GM21723 (cell line): ENCODE measurements at regions not wholly inside any gene's neighbourhood (a gene's known extent, or its start where the extent isn't known, plus 50 kb on each side); places are given as distances from the start of the nearest gene placed in this dataset.
"Not testable (repeated sequence)": the region's sequence is repeated elsewhere in the genome, so short reads cannot be mapped to it uniquely, and the experiment has no call there.

Experiments
- ATAC-seq: cut with Tn5 transposase; IDR thresholded peaks from one replicate; pipeline ENCODE4 v1.9.1; 2021; ENCODE audit warnings: mild to moderate bottlenecking, moderate library complexity; ENCODE audit not compliant: unreplicated experiment

DNA sequence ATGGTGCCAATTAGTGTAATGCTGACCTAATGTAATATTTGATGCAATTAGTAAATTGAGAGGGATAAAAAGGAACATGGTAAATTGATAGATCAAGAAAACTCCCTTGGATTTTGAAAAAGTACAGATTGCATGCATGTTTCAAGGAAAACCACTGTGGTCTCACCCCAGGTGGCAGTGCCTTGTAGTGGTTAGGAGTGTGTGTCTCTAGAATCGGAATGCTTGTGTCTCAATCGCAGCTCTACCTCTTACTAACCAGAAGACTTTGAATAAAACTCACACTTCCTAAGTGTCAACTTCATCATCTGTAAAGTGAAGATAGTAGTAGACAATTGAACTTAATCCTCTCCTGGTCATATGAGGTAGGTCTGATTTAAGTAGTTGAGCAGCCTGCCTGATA lies 128.9 kb upstream of the GOT2 start:
- ATAC-seq, result no peak

DNA sequence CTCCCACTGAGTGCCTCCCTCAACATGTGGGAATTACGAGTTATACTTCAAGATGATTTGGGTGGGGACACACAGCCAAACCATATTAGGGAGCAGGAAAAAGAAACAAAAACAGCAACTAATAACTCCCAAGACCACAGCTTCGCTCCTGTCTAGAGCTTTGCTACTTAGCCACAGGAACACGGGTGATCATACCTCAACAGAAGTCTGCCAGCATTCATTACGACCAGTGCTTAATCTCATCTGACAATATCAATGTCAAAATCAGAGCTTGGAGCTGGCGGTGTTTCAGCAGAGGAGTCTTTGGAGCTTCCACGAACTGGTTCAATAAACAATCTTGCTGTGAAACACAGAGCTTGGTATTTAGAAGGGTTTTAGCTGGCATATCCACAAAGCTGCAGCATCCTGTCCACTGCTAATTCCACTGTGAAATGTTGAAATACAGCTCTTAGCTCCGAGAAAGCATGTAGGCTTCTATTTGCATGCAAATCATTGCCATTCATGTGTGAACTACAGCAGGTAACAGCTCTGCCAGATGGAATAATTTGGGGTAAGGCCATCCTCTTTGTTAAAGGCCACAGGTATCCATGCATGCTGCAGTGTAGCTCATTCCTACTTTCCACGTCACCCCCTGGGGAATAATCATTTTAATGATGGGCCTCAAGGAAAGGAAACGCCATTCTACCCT lies 128.4 kb upstream of the GOT2 start:
- no peak for ATAC-seq

DNA sequence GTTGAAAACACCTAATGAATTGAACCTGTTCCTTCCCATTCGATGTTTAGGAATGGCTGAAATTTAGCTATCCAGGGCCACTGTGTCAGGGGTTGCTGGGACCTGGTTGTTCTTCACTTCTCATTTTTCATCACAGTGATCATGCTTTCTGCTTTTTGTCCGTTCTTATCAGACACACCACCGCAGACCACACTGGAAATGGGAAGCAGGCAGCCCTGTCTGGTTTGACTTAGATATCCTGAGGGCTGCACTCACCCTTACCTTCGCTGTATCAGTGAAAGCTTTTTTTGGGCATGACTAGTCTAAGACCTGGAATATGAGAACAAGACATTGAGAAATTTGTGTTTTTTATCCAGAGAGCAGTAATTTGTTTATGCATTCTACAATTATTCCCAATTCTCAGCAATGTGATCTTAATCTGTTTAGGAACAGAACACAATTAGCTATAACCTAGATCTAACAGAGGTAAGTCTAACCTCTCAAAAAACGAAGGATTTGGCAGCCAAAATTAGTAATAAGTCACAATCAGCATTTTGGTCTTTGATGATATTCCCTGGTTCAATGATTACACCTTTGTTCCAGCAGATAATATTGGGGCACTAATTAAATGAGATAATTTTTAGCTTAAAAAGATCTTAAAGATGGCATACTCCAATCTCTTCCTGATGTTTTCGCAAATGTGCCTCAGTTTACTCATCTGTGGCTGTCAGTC lies 126.0 kb upstream of the GOT2 start:
- no peak for ATAC-seq

DNA sequence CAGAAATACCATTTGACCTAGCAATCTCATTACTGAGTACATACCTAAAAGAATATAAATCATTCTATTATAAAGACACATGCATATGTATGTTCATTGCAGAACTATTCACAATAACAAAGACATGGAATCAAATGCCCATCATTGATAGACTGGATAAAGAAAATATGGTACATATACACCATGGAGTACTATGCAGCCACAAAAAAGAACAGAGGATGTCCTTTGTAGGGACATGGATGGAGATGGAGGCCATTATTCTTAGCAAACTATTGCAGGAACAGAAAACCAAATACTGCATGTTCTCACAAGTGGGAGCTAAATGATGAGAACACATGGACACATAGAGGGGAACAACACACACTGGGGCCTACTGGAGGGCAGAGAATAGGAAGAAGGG lies 124.5 kb upstream of the GOT2 start:
- ATAC-seq, result not testable (repeated sequence)

DNA sequence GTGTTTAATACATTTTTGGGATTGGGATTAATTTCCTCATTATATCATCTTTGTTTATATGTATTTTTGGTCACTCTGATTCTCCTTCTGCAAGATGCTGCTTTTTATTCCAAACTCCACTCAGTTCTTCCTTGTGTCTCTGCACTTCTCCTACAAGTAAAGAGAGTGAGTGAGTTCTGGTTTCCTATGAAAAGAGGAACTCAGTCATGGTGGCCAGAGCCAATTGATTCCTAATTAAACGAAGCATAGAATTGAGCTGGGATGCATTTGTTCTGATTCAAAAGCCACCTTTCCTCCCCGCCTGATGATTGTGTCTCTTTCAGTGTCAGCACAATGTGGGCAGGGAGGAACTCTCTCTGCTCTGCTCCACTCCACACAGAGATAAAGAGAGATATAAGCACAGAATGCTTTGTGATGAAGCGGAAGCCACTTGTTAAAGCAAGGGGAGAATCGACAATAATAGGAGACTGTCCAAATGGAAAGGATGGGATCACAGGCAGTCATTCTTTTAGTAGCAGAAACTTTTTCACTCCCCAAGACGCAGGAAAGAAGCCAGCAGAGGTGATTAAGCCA lies 121.3 kb upstream of the GOT2 start:
- no peak for ATAC-seq

DNA sequence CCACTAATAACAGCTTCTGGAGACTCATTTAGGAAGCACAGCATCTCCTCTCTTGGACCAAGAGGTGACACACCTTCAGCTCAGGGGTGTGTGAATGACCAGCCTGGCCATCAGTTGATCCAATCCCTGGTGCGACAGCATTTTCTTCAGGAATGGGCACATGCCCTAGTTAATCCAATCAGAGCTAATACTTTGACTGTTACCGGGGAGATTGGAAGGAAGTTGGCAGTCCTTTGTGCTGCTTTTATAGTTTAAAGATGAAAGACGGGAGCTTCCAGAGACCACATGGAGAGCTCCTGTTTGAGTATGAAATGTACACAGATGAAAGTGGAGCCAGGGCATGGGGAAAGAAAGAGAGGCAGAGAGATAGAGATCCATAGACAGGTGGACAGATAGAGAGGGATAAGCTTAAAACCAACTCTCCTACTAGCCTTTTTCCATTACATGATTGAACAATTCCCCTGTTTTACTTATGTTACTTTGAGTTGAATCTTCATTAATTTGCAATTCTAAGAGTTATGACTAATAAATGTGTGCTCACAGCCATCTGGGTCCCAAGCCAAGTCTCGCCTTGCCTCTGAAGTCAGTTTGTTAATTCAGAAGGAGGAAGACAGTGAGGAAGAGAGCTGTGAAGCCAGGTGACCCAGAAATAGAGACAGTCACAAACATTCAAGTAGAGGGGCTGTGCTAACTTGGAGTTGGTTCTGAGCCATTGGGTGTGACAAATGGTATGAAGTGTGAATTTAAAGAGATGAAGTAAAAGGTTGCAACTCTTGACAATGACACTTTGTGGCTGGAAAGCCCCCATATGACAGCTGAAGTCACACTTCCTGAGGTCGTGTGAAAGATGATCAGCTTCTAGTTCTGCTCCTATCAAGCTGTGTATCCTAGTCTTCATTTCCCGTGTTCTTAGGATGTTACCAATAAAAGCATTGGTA lies 120.0 kb upstream of the GOT2 start:
- ATAC-seq, result peak; percentile 68

DNA sequence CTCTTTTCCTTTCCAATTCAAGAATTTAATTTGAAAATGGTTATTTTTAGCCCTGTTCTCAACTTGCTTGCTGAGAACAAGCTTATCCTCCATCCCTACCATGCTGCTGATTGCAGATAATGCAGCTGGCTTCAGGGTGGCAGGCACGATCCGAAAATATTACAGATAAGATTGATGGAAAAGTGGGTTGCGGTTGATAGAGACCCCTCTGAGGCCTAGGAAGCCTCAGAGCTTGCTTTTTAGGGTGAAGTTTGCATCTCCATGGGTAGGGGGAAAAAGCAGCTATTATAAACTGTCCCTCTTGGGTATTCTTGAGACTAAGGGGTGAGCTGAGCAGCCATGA lies 116.5 kb upstream of the GOT2 start:
- ATAC-seq, result no peak

DNA sequence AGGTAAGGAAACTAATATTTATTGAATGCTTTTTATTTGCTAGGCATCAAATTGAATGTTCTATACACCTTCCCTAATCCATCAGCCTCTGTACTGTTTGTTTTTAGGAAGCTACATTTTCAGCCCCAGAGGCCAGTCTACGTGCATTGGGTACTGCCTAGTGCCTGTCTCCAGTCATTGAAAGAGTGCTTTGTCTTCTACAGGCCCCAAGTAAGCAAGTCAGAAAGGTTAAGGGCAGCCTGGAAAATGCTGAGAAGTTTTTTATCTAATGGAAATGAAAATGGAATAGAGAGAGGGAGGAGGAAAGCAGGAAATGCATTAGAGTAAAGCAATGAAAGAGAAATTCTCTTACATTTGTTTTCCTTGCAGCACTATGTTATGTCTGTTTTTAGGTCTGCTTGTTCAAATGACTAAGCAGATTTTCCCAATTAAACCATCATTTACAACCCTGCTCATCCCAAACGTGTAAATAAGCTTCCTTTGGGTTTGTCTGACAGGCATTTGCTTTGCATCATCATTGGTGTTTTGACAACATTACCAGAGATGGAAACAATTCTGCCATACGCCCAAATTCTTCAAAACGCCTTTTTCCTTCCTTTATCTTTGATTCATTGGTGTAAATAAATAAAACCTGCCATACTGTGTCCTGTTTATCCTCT lies 116.0 kb upstream of the GOT2 start:
- no peak for ATAC-seq

DNA sequence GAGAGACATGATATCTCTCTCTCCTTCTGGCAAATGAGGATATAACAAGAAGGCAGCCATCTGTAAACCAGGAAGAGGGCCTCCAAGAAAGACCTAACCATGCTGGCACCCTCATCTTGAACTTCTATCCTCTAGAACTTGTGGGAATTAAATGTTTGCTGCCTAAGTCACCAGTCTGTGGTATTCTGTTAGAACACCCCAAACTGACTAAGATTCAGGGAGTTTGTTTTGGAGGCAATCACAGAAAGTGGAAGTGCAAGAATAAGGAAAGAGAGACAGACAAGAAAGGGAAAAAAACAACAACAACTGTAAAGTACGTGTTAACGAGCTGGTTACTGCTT lies 114.5 kb upstream of the GOT2 start:
- ATAC-seq, result no peak

DNA sequence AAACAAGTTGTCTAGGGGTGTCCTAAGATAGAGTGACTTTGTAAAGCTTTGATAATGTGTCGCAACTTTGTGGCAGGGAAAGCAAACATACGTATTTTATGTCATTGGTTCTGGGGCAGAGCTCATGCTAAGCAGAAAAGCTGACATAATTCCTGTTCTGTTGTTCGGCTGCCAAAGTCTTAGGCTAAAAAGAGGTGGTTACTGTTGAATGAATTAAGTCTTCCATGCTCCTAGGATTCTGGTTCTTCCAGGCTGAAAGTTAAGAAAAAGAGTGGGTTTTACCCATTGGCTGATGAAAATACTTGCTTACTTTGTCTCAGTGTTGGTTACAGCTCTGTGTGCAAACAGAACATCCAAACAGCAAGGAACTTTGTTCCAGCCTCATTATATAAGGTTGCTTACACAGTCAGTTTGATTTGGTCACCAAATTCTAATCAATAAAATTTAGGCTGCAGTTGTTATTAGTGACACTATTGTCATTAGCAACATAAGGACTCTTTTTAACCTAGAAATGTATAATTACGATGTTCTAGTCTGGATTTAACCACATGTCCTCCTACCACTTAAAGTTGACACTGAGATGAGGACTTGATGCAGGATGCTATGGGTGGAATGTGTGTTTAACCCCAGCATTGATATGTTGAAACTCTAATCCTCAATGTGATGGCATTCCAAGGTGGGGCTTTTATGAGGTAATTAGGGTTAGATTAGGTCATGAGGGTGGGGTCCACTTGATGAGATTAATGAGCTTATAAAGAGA lies 114.0 kb upstream of the GOT2 start:
- ATAC-seq, result no peak

DNA sequence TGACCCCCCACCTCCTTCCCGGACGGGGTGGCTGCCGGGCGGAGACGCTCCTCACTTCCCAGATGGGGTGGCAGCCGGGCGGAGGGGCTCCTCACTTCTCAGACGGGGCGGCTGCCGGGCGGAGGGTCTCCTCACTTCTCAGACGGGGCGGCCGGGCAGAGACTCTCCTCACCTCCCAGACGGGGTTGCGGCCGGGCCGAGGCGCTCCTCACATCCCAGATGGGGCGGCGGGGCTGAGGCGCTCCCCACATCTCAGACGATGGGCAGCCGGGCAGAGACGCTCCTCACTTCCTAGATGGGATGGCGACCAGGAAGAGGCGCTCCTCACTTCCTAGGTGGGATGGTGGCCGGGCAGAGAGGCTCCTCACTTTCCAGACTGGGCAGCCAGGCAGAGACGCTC lies 112.1 kb upstream of the GOT2 start:
- not testable (repeated sequence) for ATAC-seq

DNA sequence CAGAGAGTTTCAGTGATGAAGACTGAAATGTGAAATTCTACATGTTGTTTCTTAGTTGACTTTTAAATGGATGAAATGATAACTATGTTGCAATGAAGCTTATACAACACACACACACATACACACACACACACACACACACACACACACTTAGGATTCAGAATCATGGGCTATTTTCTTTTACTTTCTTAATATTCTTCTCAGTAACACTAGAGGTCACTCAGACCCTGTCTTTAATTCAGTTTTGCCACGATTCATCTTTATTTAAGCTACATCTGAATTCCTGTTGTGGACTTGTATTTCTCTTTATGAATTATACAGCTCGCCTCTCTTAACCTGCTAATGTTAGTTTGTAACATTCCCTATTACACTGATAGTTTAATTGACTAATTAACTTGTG lies 109.6 kb upstream of the GOT2 start:
- no peak for ATAC-seq

DNA sequence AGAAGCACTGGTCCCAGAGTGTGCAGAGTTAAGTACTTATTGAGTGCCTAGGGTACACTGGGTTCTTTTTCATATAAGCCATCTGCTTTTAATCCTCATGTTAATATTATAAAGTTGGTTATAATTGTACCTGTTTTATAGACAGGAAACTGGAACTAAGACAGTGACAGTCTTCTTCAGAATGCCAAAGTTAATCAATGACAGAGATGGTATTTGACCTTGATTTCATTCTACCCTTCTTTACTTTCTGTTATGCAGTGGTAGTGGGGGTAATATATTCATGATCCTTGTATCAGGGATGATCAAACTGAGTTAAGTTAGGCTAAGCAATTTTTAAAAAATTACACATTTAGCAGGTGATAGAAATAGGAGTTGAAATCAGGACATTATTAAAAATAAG lies 108.6 kb upstream of the GOT2 start:
- no peak for ATAC-seq

DNA sequence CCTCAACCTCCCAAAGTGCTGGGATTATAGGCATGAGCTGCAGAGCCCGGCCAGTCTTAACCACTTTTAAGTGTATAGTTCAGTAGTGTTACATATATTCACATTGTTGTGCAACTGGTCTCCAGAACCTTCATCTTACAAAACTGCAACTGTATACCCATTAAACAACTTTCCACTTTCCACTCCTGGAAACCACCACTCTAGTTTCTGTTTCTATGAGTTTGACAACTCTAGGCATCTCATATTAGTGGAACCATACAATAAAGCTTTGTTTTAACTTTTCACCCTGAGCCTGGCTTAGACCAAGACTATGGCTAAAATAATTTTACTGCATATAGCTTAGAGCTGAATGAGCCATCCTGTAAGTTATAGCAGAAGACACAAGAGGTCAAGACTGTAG lies 108.0 kb upstream of the GOT2 start:
- no peak for ATAC-seq

DNA sequence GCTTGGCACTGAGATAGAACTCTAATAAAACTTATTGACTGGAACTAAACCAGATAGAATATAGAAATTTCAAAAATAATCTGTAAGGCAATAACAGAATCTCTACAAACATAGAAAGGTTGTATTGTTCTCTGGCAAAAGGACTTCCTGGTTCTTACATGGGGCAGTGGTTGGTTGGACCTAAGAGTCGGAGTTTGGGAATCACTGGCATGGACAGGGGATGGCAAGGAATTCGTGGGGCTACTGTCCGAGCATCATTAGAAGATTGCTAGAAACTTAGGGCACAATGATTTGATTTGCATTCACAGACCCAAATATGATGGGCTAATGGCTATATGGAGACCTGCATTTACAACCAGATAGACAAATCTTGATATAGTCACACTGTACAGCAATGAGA lies 103.8 kb upstream of the GOT2 start:
- ATAC-seq, result no peak

DNA sequence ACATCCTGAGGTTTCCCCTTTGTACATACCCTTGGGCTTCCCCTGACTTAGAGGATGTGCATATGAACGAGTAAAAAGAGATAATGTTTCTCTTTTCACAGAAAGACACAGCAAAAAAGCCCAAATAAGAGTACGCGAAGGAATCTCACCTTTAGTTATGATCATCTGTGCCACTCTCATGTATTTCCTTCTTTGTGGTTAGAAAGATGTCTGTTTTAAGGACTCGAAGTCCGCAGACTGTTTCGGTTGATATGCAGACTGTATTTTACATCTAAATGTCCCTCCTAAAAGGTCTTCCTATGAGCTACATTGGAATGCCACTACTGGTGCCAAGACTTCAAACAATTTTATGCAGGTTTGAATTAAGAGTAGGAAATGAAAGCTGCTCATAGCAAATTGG lies 102.3 kb upstream of the GOT2 start:
- ATAC-seq, result no peak

DNA sequence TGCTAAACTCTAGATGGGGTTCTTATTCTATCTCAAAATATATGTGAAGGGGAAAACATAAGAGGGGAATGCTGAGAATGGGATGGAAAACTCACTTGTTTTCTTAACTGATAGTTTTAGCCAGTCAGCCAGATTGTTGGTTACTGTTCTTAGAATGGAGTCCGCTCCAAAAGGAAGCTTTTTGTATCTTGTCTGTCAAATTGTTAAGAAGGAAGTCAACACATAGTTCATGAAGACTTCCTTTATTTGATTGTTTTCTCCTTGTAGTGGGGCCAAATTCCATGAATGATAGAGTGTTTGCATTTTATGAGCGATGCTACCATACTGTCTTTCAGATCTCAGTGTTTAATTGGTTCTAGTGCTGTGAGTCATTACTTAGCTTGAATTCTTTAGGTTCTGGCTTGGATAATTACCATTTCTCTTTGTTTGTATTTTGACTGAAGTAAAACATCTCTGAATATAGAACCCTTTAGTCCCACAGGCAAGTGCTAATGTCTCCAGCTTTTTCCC lies 98.3 kb upstream of the GOT2 start:
- ATAC-seq, result no peak

DNA sequence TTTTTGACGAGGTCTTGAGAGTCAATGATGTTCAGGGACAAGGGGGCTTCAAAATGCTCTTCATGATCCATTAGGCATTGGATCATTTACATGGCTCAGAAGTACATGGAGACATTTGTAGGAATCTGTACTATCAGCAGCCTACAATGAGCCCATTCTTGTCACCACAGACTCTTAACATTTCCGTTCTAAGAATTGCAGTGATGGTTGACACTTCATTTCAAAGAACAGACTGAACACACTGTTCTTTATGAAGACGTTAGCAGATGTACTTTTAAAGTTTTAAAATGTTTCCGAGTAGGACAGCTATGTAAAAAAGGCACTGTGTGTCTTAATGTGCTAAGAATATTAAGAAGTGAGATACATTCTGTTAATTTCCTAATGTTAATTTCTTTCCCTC lies 97.3 kb upstream of the GOT2 start:
- ATAC-seq, result no peak

DNA sequence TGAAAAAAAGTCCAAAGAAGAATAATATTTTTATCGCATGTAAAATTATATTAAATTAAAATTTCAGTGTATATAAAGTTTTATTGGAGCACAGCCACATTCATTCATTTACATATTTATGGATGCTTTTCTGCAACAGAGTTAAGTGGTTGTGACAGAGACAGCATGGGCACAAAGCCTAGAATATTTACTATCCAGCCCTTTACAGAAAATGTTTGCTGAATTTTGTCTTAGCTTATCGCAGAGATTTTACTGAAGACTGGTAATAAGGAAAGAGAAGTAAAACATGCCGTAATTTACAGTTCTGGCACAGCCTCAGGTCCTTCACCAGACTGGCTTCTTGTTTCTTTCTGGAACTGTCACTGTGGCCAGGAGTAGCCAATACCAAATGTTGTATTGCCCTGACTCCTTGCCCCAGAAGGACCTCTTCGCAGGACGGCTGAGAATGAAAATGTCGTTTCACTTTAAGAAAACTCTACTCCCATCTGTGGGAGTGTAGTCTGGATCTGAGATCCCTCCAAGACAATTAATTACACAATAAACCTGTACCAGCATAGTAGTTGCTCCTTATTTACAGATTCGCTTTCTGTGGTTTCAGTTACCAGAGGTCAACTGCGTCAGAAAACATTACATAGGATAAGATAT lies 94.9 kb upstream of the GOT2 start:
- no peak for ATAC-seq

DNA sequence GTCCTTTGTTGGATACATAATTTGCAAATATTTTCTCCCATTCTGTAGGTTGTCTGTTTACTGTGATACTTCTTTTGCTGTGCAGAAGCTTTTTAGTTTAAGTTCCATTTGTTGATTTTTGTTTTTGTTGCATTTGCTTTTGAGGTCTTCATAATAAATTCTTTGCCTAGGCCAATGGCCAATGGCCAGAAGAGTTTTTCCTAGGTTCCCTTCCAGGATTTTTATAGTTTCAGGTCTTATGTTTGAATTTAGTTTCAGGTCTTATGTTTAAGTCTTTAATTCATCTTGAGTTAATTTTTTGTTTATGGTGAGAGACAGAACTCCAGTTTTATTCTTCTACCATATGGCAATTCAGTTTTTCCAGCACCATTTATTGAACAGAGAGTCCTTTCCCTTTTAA lies 90.1 kb upstream of the GOT2 start:
- ATAC-seq, result no peak
